OCI-LY7 (cell line): ENCODE measurements at regions not wholly inside any gene's neighbourhood (a gene's known extent, or its start where the extent isn't known, plus 50 kb on each side); places are given as distances from the start of the nearest gene placed in this dataset.
"Not testable (repeated sequence)": the region's sequence is repeated elsewhere in the genome, so short reads cannot be mapped to it uniquely, and the experiment has no call there.

Experiments used
- BruUV-seq: library from RNA; stranded (reverse); fragments of 400-500 nt; replicated peaks from 2 replicates; lab custom pipeline; 2021; lab: Mats Ljungman, UMichigan
- CTCF ChIA-PET: fragments of 300-600 bp; sonication (Branson Sonifier 250); formaldehyde crosslinking; loops from one replicate; lab custom pipeline; 2022; ENCODE audit warnings: antibody characterized with exemption; ENCODE audit not compliant: unreplicated experiment; lab: Charles Lee
- POLR2A ChIA-PET: fragments of 300-600 bp; sonication (Branson Sonifier 250); formaldehyde crosslinking; loops from one replicate; lab custom pipeline; 2022; ENCODE audit warnings: antibody characterized with exemption; lab: Charles Lee
- DNase-seq: peaks from one replicate; pipeline ENCODE4 v3.0.0-alpha.2; 2015; ENCODE audit warnings: low spot score
- H2AFZ ChIP-seq: fragments of 200-600 bp; sonication (generic), shearing (Covaris generic); 2 replicates; pipeline ENCODE4 v1.6.1; 2014; ENCODE audit warnings: mild to moderate bottlenecking, antibody characterized with exemption, low read length, moderate library complexity
- H3K27ac ChIP-seq: fragments of 200-600 bp; sonication (generic); 2 replicates; pipeline ENCODE4 v1.5.1; 2014; ENCODE audit warnings: mixed run types, low read depth, mild to moderate bottlenecking, moderate library complexity, low read length, inconsistent platforms; ENCODE audit not compliant: poor library complexity, severe bottlenecking
- H3K36me3 ChIP-seq: fragments of 200-600 bp; sonication (generic); 2 replicates; pipeline ENCODE4 v1.6.1; 2014; ENCODE audit warnings: mild to moderate bottlenecking, antibody characterized with exemption, low read length, moderate library complexity, mixed read lengths; ENCODE audit not compliant: insufficient read depth
- H3K4me1 ChIP-seq: fragments of 200-600 bp; sonication (generic); 2 replicates; pipeline ENCODE4 v1.5.1; 2014; ENCODE audit warnings: mild to moderate bottlenecking, low read length; ENCODE audit not compliant: insufficient read depth, poor library complexity, severe bottlenecking
- H3K4me2 ChIP-seq: fragments of 200-600 bp; sonication (generic); 2 replicates; pipeline ENCODE4 v1.6.1; 2014; ENCODE audit warnings: mild to moderate bottlenecking, low read length
- H3K4me3 ChIP-seq: fragments of 200-600 bp; sonication (generic); 2 replicates; pipeline ENCODE4 v1.5.1; 2014; ENCODE audit warnings: mild to moderate bottlenecking, low read depth, low read length; ENCODE audit not compliant: poor library complexity, severe bottlenecking
- H3K79me2 ChIP-seq: fragments of 200-600 bp; sonication (generic); 2 replicates; pipeline ENCODE4 v1.6.1; 2016; ENCODE audit warnings: low read depth, mild to moderate bottlenecking, low read length, moderate library complexity, mixed read lengths; ENCODE audit not compliant: insufficient read depth
- H3K9me2 ChIP-seq: fragments of 200-600 bp; sonication (generic); 2 replicates; pipeline ENCODE4 v1.6.1; 2016; ENCODE audit warnings: mild to moderate bottlenecking, low read length, mixed read lengths; ENCODE audit not compliant: insufficient read depth
- H3K9me3 ChIP-seq: fragments of 200-600 bp; sonication (generic); 2 replicates; pipeline ENCODE4 v1.6.1; 2014; ENCODE audit warnings: mild to moderate bottlenecking, mixed run types, low read length, mixed read lengths
- H4K20me1 ChIP-seq: fragments of 200-600 bp; sonication (generic); 2 replicates; pipeline ENCODE4 v1.6.1; 2014; ENCODE audit warnings: mild to moderate bottlenecking, antibody characterized with exemption, low read length, moderate library complexity, mixed read lengths; ENCODE audit not compliant: insufficient read depth
- EZH2phosphoT487 ChIP-seq: fragments of 200-600 bp; sonication (generic); IDR thresholded peaks from 2 replicates; pipeline ENCODE4 v1.6.1; 2018; ENCODE audit warnings: low read depth, borderline replicate concordance, mild to moderate bottlenecking, mixed run types, antibody characterized with exemption, low read length, moderate library complexity, mixed read lengths
- intact Hi-C: fragments of 100-400 bp; cut with micrococcal nuclease; formaldehyde crosslinking; loops from one replicate; pipeline ENCODE4 v1.10.0; 2022; ENCODE audit not compliant: unreplicated experiment
- TF ChIP-seq, protein P1 (sequence below): fragments of 200-600 bp; sonication (generic); conservative IDR thresholded peaks from 2 replicates; pipeline ENCODE4 v1.5.1; 2014; ENCODE audit warnings: mild to moderate bottlenecking, antibody characterized with exemption, low read length, moderate library complexity, mixed read lengths

DNA sequence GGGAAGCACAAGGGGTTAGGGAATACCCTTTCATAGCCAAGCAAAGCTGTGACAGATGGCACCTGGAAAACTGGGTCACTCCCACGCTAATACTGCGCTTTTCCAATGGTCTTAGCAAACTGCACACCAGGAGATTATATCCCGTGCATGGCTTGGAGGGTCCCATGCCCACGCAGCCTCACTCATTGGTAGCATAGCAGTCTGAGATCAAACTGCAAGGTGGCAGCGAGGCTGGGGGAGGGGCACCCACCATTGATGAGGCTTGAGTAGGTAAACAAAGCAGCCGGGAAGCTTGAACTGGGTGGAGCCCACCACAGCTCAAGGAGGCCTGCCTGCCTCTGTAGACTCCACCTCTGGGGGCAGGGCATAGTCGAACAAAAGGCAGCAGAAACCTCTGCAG lies 63.2 kb upstream of the ADAMTS3 start:
- H3K4me1 ChIP-seq, intact Hi-C loops, H3K79me2 ChIP-seq, H3K4me3 ChIP-seq, CTCF ChIA-PET, POLR2A ChIA-PET, BruUV-seq, H3K36me3 ChIP-seq, H3K9me3 ChIP-seq, H3K9me2 ChIP-seq, DNase-seq, H2AFZ ChIP-seq, H3K4me2 ChIP-seq, H4K20me1 ChIP-seq, H3K27ac ChIP-seq: not testable (repeated sequence)

DNA sequence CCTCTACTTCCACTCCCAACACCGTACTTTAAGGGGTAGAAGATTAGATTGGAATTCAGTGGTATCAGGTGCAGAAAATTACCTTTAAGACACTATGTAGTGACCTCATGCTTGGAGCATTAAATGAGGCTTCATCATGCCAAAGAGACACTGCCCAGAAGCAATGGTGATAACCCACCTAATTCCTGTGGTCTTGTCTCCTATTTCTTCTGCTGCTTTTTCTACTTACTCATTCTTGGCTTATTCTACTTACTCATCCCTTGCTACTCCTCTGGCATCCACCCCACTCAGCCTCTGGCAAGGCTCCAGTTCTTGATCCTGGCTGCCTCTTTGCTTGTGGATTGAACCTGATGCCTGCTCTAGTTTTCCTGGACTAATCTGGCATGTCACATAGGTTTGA lies 62.3 kb upstream of the ADAMTS3 start:
- no peaks in the 10 kb centered on the region for H4K20me1 ChIP-seq
- CTCF ChIA-PET: no interaction called here
- no peak for DNase-seq
- H3K9me3 ChIP-seq: no peaks in the 10 kb centered on the region
- POLR2A ChIA-PET: no interaction called here
- TF ChIP-seq EZH2phosphoT487: no peak
- TF ChIP-seq, protein P1, sequence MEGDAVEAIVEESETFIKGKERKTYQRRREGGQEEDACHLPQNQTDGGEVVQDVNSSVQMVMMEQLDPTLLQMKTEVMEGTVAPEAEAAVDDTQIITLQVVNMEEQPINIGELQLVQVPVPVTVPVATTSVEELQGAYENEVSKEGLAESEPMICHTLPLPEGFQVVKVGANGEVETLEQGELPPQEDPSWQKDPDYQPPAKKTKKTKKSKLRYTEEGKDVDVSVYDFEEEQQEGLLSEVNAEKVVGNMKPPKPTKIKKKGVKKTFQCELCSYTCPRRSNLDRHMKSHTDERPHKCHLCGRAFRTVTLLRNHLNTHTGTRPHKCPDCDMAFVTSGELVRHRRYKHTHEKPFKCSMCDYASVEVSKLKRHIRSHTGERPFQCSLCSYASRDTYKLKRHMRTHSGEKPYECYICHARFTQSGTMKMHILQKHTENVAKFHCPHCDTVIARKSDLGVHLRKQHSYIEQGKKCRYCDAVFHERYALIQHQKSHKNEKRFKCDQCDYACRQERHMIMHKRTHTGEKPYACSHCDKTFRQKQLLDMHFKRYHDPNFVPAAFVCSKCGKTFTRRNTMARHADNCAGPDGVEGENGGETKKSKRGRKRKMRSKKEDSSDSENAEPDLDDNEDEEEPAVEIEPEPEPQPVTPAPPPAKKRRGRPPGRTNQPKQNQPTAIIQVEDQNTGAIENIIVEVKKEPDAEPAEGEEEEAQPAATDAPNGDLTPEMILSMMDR: no peak
- BruUV-seq: no TSS peak
- intact Hi-C loops: no loop called here
- no peak overlapping the region for H2AFZ ChIP-seq
- no peaks in the 10 kb centered on the region for H3K4me1 ChIP-seq
- H3K79me2 ChIP-seq: no peaks in the 10 kb centered on the region
- H3K4me2 ChIP-seq: no peak overlapping the region
- H3K9me2 ChIP-seq: no peaks in the 10 kb centered on the region
- H3K27ac ChIP-seq: no peak overlapping the region
- H3K36me3 ChIP-seq: no peaks in the 10 kb centered on the region
- no peak overlapping the region for H3K4me3 ChIP-seq

DNA sequence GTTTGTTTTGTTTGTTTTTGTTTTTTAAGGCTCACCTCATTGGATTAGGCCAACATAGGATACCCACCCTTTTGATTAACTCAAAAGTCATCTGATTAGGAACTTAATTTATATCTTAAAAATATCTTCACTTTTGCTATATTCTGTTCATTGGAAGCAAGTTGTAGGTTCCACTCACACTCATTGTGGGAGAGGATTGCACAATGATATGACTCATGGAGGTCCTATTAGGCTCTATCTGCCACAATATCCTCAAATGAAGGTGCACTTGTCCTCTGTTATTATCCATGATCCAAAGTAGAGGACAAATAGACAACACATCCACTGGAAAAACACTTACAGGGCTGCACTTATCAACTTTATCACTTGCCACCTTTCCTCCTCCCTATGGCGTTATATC lies 60.5 kb upstream of the ADAMTS3 start:
- no peak overlapping the region for H3K4me2 ChIP-seq
- H3K79me2 ChIP-seq: no peaks in the 10 kb centered on the region
- H4K20me1 ChIP-seq: no peaks in the 10 kb centered on the region
- no peaks in the 10 kb centered on the region for H3K9me3 ChIP-seq
- intact Hi-C loops: no loop called here
- no peak overlapping the region for H3K27ac ChIP-seq
- H2AFZ ChIP-seq: no peak overlapping the region
- no peaks in the 10 kb centered on the region for H3K4me1 ChIP-seq
- no peak for TF ChIP-seq EZH2phosphoT487
- TF ChIP-seq, protein P1: no peak
- H3K36me3 ChIP-seq: no peaks in the 10 kb centered on the region
- ChIA-PET CTCF (no interaction called here), POLR2A (interaction anchor here (0.7 to 1.1 kb wide), 2 partner anchors 15 to 115 kb away, joined by 3 read pairs; no protein-coding TSS in a partner anchor)
- H3K9me2 ChIP-seq: no peaks in the 10 kb centered on the region
- no peak for DNase-seq
- H3K4me3 ChIP-seq: no peak overlapping the region
- BruUV-seq: no TSS peak
